Fibroblast of upper back skin (primary cell): ENCODE measurements at regions not wholly inside any gene's neighbourhood (a gene's known extent, or its start where the extent isn't known, plus 50 kb on each side); places are given as distances from the start of the nearest gene placed in this dataset.

Experiments
- DNase-seq: peaks from one replicate; pipeline ENCODE4 v3.0.0-alpha.2; 2013

GRCh38 chr1:208648146-208648545, 404.0 kb upstream of the PLXNA2 start:
- no peak for DNase-seq

DNA sequence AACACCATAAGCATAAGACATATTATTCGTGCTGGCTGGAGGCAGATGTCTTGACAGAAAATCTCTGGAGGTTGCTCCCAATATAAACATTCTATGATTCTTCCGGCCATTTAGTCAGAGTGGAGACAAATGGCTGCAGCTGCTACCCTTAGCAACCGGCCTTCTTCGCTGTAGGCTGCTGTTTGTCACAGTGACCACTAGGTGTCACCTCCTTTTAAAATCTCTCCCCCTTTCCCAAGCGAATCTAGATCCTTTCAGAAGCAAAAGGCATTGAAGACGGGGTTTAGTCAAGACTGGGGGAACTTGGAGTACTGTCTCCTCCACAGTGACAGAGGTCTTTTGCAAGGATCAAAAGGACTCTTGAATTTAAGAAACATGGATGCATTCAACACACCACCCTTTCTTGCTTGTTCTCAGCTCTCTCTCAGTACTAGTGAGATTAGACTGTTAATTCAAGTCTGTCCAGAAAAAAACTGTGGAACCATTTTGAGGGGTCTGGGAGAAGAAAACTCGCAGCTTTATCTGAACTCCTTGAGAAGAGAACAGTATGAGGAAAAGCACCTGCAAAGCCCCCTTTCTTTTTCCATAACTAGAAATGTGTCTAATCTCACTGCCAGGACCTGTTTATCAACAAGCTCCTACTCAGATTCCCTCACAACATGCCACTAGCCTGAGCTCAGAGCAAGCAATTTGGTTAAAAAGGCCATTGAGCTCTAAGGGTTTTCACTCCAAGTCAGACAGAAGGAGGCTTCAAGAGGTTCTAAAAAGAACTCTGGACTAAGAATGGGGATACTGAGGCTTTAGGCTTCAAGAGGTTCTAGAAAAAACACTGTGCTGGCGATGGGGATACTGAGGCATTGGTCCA, 408.3 kb upstream of the PLXNA2 start:
- peak; percentile 78 for DNase-seq

GRCh38 chr1:208653426-208653825, 409.2 kb upstream of the PLXNA2 start:
- peak; percentile 9 for DNase-seq

- peak; percentile 11 for DNase-seq
These were observed 410.1 kb upstream of the PLXNA2 start for GRCh38 chr1:208654241-208654640.

DNA sequence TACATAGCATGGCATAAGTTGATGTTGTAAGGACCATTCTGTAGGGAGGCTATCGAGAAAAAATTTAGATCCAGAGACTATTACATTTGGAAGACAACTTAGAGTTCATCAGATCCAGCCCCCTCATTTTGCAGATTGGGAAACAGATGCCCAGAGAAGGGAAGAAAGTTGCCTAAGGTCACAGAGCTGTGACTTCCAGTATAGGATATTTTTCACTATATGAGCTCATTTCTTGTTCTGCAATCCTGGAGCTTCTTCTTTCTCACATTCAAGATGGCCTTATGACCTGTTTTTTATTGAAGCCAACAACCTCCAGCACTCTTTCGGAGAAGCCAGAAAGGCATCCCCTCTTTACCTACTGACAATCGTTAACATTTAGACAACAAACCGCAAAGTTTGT, 421.8 kb upstream of the PLXNA2 start:
- DNase-seq, result no peak

DNA sequence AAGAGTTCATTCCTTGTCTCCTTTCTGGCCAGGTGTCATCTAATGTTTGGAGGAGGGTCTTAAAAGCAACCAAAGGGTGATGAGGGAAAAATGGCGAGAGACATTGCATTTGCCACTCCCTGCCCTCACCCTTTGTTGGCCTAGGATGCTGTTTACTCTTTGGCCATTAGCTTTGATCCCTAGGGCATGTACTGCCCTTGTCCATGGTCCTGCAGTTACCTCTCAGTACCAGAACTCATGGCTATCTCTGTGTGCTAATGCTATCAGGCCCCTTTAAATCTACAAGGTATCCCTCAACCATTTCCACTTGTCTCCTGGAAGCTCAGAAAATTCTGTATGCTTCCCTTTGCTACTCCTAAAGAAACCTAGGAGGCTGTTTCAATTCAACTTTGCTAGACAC, 424.8 kb upstream of the PLXNA2 start:
- no peak for DNase-seq

DNA sequence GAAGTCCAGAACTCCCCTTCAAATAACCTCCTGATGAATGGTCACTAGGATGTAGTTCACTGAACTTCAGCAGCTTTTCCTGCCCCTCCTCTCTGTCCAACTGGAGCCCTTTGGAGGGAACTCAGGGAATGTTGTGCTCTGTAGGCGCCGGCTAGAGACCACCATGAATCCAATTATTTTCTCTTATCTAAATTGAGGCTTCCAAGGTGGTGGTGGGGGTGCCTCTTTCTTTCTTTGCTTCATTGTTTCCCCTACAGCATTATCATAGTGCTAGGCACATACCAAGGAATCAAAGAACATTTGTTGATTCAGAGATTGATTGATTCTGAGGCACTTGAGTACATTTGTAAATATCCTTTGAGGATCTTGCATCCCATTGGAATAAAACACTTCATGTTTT, 426.6 kb upstream of the PLXNA2 start:
- DNase-seq, result no peak

DNA sequence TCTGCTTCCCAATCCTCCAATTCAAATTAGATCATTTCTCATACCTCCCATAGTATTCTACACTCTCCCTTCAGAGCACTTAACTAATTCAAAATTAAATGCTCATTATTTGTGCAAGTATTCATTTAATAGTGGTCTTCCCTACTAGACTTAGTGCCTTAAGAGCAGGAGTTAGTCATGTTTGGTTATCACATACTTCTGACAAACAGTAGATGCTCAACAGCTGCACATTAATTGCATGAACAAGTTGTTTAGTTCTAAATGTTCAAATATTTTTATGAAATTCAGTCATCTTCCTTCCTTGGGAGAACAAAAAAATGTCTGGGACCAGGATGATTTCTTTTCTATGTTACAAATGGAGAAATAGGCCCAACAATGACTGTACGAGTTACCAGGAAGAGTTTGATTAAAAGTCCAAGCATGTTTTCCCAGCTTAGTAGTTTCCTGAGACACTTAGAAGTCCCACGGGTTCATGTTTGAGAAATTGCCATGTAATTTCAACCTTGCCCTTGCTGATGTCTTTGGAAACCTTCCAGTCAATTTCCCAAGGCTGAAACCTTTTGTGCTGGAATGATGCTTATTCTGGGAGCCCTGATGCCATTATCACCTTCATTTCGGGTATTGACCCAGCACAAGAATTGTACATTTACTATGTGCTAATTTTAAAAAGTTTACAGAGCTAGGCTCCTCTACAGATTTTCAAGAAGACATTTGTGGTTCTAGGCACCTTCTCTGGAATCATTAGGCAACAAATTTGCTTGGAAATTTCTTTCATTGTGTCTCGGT, 437.9 kb upstream of the PLXNA2 start:
- DNase-seq, result peak; percentile 2

DNA sequence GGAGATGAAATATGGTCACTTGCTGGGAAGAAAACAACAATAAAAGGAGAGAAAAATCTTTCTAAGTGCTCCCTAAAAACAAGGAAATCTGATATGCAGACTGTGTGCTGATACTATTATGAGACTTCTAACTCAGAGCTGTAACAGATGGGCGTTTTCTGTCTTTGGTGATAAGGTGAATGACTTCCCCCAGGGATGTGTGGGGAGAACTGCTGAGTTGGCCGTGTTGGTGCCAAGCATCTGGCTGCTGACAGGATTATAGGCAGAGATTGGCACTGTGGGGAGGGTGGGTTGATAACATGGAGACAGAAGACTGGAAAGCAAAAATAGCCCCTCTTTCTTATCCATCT, 438.5 kb upstream of the PLXNA2 start:
- no peak for DNase-seq

DNA sequence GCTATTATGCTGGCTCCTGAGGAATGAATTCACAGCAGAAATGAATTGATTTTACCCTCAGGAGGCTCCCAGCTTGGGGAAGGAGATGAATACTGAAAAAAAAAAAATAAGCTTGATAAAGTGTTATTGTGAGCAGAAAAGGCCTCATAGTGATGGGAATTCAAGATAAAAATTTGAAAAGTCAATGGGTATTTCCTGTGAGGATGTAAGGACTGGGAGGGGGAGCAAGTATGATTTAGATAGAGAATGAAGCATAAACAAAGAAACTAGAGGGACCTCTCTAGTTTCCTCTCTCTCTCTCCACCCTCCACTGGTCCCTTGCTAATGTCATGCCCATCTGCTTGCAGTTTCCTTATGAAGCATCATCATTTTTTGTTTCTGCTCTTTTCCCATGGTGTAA, 439.0 kb upstream of the PLXNA2 start:
- no peak for DNase-seq

GRCh38 chr1:208684192-208684591, 440.0 kb upstream of the PLXNA2 start:
- DNase-seq, result no peak

- DNase-seq, result no peak
These were observed 442.4 kb upstream of the PLXNA2 start for GRCh38 chr1:208686592-208686991.

DNA sequence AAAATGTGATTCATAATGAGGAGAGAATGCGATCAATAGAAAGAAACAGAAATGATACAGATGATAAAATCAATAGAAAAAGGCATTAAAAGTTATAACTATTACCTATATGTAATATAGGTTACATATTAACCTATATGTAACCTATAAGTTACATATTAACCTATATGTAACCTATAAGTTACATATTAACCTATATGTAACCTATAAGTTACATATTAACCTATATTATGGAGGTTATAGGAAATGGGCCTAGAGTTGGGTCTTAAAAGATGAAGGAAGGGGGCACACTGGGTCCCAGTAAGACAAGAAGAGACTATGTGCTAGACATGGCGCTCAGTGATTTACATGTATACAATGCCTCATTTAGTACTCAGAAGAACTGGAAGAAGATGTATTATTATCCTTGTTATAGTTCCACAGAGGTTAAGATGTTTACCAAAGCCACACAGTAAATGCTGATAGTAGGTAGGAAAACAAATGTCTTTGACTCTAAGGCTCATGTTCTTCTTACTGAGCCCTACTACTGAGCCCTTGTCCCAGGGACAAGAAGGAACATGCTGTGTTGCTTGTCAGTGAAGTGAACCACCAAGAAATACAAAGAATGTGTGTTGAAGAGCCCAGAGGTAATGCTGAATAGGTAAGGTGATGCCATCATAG, 444.6 kb upstream of the PLXNA2 start:
- no peak for DNase-seq

- DNase-seq, result no peak
These were observed 446.8 kb upstream of the PLXNA2 start for GRCh38 chr1:208691012-208691411.

DNA sequence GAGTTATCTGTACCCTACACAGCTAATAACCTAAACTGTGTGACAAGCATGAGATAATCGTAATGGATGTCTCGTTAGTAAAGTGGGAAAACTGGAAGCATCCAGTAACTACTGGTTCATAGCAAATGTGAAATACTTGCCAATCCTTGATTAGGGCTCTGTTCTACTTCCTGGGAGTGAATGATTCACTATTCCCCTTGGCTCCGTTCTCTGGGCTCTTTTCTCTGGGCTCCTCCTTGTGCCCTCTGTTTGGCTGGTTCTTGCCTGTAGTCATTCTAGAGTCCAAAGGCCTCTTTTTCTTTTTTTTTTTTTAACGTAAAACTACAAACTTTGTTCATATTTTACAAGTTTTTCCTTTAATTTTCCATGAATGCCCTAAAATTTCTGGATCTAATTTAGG, 465.8 kb upstream of the PLXNA2 start:
- no peak for DNase-seq

GRCh38 chr1:208714323-208714722, 470.1 kb upstream of the PLXNA2 start:
- DNase-seq, result no peak

- no peak for DNase-seq
These were observed 473.3 kb upstream of the PLXNA2 start for GRCh38 chr1:208717525-208717924.

GRCh38 chr1:208722592-208722991, 478.4 kb upstream of the PLXNA2 start:
- DNase-seq, result no peak

- no peak for DNase-seq
These were observed 479.9 kb upstream of the PLXNA2 start for GRCh38 chr1:208724079-208724478.

DNA sequence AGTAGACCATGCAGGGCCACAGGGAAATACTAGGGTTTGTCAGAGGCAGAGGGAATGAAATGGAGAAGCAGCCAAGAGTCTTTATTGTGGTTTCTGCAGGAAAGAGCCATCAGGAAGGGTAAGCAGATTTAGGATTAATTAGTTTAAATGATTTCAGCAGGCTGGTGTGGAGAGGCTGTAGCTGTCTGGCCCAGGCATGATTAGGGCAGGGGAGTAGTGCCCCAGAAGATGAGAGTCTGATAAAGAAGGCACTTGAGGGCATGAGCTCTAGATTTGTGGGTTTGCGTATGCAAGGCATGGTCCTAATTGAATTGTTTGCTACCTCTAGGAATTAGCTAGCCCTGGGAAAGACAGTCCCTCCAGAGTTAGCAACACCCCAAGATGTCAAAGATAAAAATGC, 484.6 kb upstream of the PLXNA2 start:
- no peak for DNase-seq

GRCh38 chr1:208731981-208732821, 488.0 kb upstream of the PLXNA2 start:
- no peak for DNase-seq

- DNase-seq, result no peak
These were observed 493.0 kb upstream of the PLXNA2 start for GRCh38 chr1:208737161-208737560.

DNA sequence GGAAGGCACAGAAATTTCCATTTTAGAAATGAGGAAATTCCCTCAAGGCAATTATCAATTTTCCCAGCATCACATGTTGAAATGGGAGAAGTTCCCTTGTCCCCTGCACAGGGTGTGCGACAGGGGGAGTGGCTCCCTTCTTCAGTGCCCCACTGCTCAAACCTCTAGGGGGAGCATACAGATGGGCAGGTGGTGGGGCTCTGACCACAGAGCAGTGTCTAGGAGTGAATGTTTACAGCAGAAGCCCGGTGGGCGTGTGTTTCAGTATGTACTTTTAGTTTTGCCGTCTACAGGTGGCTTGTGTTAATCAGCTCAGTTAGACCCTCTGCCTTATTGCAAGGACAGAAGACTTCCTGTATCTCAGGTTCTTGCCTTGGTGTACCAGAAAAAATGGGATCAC, 493.7 kb upstream of the PLXNA2 start:
- no peak for DNase-seq
